ENCODE measurements at regions not wholly inside any gene's neighbourhood (a gene's known extent, or its start where the extent isn't known, plus 50 kb on each side); places are given as distances from the start of the nearest gene placed in this dataset.

DNA sequence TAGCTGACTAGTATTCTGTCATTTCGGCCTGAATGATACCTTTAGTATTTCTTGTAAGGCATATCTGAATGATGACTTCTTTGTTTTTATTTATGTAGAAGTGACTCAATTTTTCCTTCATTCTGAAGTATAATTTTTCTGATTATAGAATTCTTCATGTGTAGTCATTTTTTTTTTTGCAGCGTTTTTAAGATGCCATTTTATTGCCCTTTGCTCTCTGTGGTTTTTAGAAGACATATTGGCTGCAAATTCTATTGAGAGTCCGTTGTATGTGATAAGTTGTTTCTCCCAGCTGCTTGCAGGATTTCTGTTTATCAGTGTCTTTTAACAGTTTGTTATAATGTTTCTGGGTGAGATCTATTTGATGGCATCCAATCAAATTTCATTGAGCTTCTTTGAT is 1224.8 kb downstream of the JRKL start:
- TF ChIP-seq CTCF (IDR thresholded peaks at IDR 0.05; ENCODE audit: low read depth, low read length) = no peak
- TF ChIP-seq EZH2phosphoT487 (IDR thresholded peaks at IDR 0.05; ENCODE audit: low read depth) = no peak

Data from OCI-LY3 (cell line).